Left kidney (tissue), 1 donor: ENCODE measurements at regions not wholly inside any gene's neighbourhood (a gene's known extent, or its start where the extent isn't known, plus 50 kb on each side); places are given as distances from the start of the nearest gene placed in this dataset.
"Not testable (repeated sequence)": the region's sequence is repeated elsewhere in the genome, so short reads cannot be mapped to it uniquely, and the experiment has no call there.

Experiments
- DNase-seq: peaks from one replicate; pipeline ENCODE4 v3.0.0-alpha.2; 2013

DNA sequence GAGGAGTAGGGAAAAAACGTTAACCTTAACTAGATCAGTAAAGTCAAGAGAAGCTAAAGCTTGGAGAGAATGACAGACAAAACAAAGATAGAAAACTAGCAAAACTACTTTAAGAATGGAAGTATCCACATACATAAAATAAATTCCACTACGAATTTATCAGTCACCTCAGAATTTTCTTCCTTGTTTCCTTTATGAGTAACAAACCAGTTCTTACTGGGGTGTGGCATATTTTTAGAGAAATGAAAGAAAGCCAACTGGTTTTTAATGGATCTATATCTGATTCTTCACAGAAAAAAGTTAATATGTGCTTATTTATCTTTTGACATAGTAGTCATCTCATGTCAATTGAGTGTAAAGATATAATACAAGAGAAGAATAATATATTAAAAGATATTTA is 2033.7 kb upstream of the CELF4 start:
- no peak for DNase-seq

DNA sequence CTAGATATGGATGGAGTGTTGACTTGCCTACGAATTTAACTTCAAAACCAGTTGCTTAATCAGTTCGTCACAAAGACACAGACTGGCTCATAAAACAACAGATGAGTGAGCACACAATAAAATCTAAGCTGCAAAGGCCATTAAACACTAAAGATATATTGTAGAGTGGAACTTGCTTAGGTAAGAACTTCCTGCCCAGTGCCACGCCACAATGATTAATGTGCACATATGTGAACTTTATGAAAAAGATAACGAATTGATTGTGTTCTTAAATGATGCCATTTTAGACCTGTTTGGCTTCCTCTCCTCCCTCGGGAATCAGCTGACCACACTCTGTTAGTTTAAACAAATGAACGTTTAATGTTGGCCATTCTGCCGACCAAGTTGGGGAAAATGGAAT is 2031.3 kb upstream of the CELF4 start:
- no peak for DNase-seq

DNA sequence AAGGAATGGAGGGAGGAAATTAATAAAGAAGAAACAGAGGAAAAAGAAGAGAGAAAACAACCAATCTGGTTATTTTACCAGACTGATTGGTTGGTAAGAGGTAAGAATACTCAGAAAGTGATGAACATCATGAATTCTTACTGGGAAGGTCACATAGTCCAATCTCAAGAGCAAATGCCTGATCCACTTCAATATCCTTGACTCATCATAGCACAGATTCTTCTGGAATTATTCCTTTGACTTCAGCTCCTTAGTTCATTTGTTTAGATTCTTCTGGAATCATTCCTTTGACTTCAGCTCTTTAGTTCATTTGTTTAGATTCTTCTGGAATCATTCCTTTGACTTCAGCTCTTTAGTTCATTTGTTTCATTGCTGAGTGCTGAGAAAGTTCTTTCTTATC is 2030.6 kb upstream of the CELF4 start:
- no peak for DNase-seq

DNA sequence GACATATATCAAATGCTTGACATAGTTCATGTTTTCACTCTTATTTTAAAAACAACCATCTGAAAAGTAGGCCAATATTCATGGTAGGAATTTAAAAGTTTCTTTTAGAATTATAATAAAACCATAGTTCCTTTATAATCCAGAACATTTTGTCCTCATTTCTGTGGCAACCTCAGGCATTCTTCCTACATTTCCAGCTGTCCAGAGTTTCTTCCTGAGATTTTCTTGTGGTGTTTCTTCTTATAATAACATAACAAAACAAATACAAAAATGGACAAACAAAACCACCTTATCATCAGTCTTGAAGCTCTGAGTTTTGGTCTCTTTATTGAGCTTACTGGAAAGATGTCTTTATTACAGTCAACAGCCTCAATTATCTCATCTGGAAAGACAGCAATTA is 2028.6 kb upstream of the CELF4 start:
- DNase-seq = no peak

DNA sequence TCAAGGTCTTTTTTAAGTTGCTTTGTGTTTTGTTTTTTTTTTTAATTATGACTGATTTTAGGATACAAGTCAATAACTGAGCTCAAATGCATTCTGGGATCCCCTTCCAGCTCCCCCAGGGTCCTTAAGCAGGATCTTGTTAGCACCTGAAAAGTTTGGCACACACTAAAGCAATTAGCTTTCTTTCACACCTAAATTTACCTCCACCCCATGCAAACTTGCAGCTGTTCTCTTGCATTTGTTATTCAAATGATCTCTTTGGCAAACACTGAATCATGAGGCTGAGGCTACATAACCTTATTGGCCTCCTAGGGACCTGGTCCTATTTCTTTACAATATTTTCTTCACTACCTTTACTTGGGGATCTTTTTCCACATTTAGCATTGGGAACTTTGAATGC is 2026.1 kb upstream of the CELF4 start:
- no peak for DNase-seq

DNA sequence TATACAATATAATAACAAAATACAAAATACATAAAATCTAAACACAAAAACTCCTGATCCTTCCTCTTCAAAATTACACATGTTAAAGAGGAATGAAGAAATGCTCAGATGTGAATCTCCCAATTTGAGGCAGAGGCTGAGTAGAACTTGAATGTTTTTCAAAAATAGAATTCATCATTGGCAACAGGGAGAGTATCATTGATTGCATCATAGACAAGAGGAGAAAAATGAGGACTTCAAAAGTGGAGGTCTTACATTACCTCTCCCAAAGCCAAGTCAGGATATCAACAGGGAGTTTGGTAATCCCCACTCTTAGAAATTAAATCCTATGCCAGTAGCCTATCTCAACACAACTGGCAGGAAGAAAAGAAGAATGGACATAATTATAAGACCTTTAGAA is 2023.9 kb upstream of the CELF4 start:
- DNase-seq = no peak

DNA sequence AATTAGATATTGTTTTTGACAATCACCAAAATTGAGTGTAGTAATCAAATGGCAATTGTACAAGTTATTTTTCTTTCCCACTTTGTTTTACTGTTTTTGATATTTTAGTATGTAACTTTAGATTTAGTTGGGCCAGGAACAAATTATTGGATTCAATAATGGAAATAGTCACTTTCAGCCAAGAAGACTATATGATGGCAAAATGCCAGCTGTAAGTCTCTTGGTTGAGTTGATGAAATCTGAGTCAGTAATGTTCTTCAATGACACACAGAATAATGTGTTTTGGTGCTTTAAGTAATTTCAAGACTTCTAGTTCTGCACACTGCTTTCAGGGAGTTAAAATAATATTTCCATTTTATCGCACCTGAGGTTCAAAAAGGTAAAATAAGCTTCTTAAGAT is 2022.0 kb upstream of the CELF4 start:
- no peak for DNase-seq

DNA sequence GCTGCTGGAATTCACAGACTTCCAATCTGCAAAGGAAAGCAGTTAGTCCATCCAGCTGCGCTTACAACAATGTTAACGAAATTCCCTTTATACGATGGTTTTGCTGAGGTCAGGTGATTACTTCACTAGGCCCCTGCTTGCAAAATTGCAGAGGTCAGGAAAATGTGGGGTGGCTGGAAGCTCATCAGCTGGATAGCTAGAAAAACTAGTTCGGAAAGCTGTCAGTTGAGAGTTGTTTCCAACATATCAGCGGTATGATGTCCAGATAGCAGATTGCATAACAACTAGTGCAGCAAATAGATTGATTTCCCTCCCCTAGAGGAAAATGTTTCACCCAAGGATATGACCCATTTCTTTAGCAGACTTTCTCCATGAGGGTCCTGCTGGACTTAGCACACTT is 2021.1 kb upstream of the CELF4 start:
- no peak for DNase-seq

DNA sequence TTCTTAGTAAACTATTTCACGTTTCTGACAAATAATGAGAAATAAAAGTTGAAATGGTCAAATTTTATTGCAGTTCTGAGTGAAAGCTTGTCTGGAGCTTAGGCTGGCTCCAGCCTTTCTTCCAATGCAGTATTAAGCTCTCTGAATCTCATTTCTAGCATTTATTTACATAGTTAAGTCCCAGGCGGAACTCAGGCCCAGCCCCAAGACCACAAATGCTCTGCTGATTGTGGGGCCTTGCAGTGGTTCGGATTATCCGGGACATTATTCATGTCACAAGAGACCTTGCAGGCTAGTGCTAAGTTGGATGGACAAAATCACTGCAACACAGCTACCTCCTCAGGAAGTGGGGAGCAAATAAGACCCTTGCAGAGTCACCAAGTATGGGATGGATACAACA is 2009.3 kb upstream of the CELF4 start:
- DNase-seq = no peak

DNA sequence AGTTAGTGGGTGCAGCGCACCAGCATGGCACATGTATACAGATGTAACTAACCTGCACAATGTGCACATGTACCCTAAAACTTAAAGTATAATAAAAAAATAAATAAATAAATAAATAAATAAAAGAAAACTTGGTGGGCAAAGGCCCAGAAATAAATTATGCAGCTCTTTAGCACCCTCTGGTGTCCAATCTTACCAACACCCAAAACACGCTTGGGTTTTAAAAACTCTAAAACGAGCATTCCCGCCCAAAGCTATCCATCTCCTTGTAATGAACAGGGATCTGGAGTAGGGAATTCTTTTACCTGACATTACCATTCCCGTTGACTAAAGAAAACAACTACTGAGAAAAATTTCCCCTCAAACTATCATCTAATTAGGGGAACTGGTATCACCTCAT is 2005.9 kb upstream of the CELF4 start:
- DNase-seq = no peak

DNA sequence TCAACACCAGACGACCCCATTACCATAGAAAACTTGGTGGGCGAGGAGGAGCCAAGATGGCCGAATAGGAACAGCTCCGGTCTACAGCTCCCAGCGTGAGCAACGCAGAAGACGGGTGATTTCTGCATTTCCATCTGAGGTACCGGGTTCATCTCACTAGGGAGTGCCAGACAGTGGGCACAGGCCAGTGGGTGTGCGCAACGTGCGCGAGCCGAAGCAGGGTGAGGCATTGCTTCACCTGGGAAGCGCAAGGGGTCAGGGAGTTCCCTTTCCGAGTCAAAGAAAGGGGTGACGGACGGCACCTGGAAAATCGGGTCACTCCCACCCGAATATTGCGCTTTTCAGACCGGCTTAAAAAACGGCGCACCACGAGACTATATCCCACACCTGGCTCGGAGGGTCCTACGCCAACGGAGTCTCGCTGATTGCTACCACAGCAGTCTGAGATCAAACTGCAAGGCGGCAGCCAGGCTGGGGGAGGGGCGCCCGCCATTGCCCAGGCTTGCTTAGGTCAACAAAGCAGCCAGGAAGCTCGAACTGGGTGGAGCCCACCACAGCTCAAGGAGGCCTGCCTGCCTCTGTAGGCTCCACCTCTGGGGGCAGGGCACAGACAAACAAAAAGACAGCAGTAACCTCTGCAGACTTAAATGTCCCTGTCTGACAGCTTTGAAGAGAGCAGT is 2000.1 kb upstream of the CELF4 start:
- not testable (repeated sequence) for DNase-seq

DNA sequence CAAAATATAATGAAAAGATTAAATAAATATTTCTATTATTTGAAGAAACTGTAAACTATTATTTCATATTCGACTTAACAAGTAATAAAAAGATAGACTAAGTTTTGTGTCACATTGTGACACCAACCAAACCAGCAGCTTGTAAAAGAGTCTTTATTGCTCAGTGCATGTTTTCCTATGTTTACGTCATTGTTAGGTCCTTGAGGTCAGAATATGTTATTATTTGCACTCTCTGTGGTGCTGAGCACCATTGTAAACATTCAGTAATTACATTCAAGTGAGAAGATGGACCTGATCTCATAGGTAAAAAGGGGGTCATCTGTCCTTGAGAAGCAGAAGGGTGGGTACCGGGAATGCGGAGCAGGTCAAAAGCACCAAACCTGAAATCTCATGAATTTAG is 1999.1 kb upstream of the CELF4 start:
- no peak for DNase-seq

DNA sequence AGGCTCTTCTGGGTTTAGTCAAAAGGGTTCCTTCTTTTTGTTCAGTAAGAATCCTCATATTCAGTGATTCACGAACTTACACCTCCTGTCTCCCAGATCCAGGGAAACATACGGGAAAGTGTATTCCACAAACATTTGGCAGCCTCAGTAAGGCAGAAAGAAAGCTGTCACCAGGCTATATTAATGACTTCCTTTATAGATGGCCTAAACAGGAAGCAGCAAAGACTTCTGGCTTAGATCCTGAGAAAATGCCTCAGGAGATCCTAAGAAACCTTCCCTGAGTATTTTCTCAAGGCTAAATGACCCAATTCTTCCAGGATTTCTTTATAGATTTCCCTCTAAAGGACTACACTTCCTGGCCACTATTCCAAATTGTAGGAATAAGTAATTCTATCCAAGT is 1995.5 kb upstream of the CELF4 start:
- DNase-seq = no peak

DNA sequence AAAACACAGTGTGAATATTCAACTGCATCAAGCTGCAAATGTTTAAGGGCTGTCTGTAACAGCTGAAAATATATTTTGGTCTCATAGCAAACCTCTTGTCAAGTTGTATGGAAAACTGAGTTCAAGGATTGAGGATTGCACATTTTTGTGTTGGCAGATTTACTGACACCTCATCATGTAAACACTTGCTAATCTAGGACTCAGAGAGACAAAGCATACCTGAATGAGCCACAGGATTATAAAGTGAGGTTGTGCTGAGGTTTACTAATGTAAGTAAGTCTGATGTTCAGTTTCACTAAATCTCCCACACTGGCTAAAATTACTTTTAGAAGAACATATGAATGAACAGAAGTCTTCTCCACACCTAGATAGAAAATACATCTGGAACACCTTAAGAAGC is 1993.1 kb upstream of the CELF4 start:
- no peak for DNase-seq

DNA sequence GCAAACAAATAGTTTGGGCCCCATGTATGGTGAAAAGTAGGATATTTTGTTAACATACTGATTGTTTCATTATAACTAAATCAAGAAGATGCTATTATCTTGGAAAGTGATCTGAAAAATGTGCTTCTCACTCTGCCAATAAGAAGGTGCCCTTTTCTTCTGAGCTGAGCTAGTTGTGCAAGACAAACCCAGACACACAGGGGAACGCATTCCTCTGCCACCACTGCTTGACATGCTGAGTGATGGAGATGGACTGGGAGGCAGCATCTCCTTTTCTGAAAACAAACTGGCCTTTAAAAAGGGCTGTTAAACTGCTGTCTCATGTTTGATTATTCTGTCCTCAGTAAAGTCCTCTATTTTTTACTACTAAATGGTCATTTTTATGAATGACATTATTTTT is 1989.9 kb upstream of the CELF4 start:
- DNase-seq = no peak

DNA sequence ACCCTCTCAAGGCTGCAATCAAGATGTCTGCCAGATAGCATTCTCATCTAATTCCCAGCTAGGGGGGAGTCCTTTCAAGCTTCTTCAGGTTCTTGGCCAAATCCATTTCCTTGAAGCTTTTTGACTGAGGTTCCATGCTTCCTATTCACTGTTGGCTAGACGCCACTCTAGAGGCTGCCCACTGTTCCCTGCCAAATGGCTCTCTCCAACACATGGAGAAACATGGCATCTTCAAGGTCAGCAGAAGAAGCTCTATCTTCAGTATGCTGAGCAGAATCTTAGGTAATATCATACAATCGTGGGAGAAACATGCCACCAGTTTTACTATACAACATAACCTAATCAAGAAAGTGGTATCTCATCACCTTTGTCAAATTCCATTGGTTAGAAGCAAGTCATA is 1985.1 kb upstream of the CELF4 start:
- DNase-seq = no peak

DNA sequence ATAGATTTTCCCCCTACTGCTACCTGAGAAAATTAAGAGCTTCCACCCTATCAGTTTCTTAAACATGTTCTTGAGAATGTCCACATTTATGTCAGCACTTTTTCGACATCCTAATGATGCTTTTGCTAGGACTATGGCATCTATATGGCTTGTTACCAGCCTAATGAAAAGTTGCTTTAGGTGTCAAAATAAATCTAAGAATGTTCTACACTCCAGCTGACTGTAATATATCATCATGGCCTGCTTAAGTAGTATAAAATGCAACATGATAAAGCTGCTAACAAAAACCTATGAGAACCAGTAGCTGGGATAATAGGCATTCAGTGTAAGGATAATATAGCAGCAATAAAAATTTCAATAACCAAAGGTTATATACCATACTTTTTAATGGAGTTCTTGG is 1983.5 kb upstream of the CELF4 start:
- DNase-seq = no peak

DNA sequence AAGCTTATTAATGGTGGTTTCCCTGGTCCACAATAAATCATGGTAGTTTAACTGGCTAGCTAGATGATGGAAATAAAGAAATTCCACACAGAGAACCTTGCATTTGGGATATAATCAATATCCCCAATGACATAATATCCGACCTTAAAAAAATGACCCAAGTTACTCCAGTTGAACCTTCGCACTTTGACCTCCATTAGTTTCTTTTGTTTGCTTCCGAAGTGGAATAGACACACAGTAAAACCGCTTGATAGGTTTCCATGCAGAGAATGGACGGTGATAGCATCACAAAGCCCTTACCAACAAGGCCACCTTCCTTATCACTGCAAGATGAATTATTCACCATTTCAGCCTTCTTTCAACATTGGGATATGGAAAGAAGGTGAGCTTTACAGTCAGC is 1966.1 kb upstream of the CELF4 start:
- DNase-seq = no peak

DNA sequence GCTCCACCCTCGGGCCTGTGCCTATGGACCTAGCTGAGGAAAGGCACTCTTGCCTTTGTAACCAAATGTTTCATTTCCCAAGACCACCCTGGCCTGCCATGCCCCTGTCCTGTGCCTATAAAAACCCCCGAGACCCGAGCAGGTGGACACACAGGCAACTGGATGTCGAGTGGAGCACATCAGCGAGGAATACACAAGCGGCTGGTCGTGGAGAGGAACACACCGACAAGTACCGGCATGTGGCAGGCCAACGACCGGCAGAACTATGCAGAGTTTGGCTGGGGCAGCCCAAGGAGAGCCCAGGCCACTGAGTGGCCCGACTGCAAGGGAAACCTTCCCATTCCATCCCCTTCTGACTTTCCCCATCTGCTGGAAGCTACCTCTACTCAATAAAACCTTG is 1963.8 kb upstream of the CELF4 start:
- no peak for DNase-seq

DNA sequence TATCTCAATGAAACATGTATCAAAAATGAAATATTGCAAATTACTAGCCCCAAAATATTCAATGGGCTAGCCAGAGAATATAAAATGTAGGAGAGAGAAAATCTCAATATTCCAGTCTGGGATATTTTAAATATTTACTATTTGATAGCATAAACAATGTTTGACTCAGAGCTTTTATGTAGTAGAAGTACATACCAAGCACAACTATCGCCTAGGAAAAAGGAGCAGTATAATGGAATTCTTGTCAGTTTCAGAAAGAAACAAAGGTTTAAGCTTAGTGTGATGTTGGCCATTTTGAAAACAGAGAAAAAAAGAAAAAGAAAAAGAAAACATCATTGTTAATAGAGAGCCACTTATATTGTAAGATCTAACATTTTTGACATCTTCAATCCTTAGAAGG is 1961.9 kb upstream of the CELF4 start:
- no peak for DNase-seq

DNA sequence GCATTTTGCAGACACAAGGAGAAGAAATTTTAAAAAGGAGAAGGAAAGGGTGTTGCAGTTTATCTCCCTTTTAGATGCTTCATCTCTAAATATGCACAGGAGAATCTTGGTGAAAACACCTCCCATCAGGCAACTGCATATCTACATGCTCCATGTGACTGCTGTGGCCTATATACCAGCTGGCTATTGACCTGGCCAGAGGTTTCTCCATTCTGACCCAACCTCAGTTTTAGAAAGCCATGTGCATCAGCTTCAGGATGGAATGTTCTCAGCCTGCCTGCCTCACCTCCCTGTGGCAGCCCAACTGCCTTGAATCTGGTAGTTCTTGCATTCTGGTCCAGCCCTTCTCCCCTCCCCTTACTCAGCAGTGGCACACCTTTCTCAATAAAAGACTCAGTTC is 1958.8 kb upstream of the CELF4 start:
- no peak for DNase-seq

DNA sequence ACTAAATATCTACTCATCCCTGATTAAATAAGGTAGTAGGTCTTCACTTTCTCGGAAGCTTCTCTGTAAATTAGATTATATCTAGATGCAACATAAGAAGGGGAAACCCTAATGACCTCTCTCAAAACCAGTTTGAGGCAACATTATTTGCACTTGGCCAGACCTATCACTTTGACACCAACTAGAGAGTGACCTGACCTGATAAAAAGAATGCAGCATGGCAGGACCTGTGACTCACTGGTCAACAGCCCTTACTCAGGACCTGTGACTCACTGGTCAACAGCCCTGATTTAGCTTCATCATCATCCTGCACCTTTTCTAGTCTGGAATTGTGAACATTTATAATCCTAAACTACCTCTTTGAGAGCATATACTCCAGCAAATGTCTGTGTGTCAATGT is 1957.7 kb upstream of the CELF4 start:
- DNase-seq = no peak

DNA sequence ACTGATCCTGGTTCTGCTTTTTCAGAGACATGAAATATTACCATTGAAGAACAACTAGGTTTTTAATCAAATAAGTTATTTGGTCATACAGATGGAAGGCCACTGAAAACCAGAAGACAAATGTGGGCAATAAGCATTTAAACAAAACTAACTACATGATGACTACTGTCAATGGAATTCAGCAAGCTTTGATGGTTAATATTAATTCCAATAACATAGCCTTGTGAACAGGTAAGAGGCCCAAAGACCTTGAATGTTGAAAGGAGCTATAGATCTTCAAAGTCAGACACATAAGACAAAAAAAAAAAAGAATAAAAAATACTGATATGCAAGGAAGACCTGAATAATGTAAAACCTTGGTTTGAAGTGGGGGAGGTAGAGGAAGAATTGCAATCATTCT is 1955.6 kb upstream of the CELF4 start:
- no peak for DNase-seq

DNA sequence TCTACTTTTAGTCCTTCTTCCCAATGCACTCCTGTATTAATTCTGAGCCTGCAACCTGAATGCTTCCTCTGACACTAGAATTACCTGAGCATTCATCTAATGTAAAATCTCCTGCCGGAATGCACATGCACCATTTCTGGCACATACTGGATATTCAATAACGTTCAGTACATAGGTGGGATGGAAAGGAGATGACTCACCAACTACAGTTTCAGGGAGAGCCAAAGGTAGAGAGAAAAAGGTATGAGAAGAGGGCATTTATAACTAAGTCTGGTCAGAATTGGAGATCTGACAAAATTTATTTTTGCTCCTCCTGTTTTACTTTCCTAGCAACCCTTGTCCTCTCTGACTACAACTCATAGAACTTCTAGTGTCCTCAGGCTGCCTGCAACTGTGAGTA is 1954.1 kb upstream of the CELF4 start:
- no peak for DNase-seq

DNA sequence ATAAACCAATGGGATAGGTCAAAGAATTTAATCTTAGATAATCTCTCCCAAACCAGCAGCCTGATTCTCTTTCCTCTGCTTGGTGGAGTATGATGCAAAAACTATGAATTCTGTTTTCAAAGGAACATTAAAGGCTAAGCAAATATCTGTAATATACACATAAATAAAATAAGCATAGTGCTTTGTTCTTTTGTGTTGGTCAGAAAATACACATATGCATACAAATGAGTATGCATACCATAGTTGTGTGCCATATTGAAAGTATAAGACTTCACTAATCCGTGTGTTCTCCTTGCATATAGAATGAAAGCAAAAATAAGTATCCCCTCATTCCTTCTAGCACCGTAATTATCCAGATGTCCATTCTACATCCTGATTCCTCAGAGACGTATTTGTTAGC is 1949.7 kb upstream of the CELF4 start:
- no peak for DNase-seq
